ENCODE measurements at regions not wholly inside any gene's neighbourhood (a gene's known extent, or its start where the extent isn't known, plus 50 kb on each side); places are given as distances from the start of the nearest gene placed in this dataset.

DNA sequence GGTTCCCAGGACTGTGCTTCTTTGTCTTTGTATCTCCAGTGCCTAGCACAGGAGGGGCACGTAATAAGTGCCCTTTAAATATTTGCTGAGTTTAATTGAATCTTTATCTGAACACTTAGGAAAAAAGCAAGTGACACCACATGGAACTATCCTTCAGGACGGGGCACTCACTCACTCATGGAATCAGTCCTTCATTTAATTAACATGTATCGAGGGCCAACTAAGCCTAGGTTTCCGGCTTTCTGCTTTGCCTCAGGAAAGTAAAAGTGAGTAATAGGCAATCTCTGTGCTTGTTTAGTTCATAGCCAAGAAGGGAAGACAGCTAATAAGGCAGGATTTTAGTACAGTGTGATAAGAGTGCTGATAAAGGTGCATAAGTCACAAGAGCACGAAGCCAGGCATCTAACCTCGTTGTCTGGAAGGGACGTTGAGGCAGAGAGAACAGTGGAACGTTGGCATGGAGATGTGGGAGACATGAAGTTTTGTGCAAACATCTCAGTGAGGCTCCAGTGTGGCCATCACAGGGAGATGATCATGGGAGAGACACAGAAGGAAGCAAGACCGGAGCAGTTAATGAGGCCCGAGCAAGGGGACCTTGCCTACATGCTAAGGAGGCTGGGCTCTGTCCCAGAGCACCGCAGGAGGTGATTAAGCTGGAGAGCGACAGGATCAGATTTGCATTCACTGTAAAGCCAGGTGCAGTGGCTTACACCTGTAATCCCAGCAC lies 54.1 kb upstream of the TRIM67 start:
- Histone ChIP-seq H4K91ac (replicated peaks; ENCODE audit: insufficient read length, low read length) (no peak overlapping the region), H3K14ac (ENCODE audit: insufficient read length) (no peak overlapping the region), H2BK120ac (replicated peaks; ENCODE audit: low read depth, low read length) (no peak overlapping the region), H2BK20ac (ENCODE audit: low read length) (no peak overlapping the region), H2AFZ (ENCODE audit: low read length) (no peak overlapping the region), H3K79me1 (ENCODE audit: low read depth, low read length) (no peaks in the 10 kb centered on the region), H4K20me1 (replicated peaks in 1 of 2; ENCODE audit: control insufficient read depth in 1 of 2, insufficient read depth in 2 of 2, low read length in 2 of 2) (no peaks in the 10 kb centered on the region), H2AK5ac (ENCODE audit: low read depth, low read length) (no peak overlapping the region; the same call in 1 of the 2 replicates), H2BK15ac (ENCODE audit: low read length) (no peak overlapping the region), H2BK5ac (ENCODE audit: low read depth, low read length) (no peak overlapping the region), H3K79me2 (ENCODE audit: control insufficient read depth in 1 of 2, insufficient read depth in 2 of 2, low read length in 2 of 2) (no peaks in the 10 kb centered on the region), H3K27ac (ENCODE audit: low read depth, low read length) (no peak overlapping the region), H3K9ac (replicated peaks in 1 of 4; ENCODE audit: extremely low read depth in 1 of 4, low read depth in 3 of 4, low read length in 3 of 4) (no peak overlapping the region), H4K8ac (ENCODE audit: extremely low read depth, insufficient read depth, low read length) (no peak overlapping the region), H2BK12ac (ENCODE audit: low read depth, low read length) (no peak overlapping the region), H3K4me1 (replicated peaks in 1 of 4; ENCODE audit: control insufficient read depth in 3 of 4, insufficient read depth in 4 of 4, low read length in 3 of 4) (no peaks in the 10 kb centered on the region), H3K23ac (ENCODE audit: insufficient read length) (no peak overlapping the region), H3K4ac (replicated peaks; ENCODE audit: insufficient read length, low read depth, low read length) (no peak overlapping the region), H3K4me3 (ENCODE audit: extremely low read depth in 1 of 4, insufficient read depth in 2 of 4, low read depth in 3 of 4, low read length in 4 of 4) (no peak overlapping the region), H3K56ac (replicated peaks; ENCODE audit: insufficient read length, low read depth, low read length) (no peak overlapping the region), H4K5ac (ENCODE audit: insufficient read length, low read depth, low read length) (no peak overlapping the region), H3K36me3 (ENCODE audit: control insufficient read depth in 2 of 4, insufficient read depth in 4 of 4, low read length in 3 of 4) (no peaks in the 10 kb centered on the region), H3K23me2 (ENCODE audit: low read depth, low read length) (no peaks in the 10 kb centered on the region), H3K18ac (ENCODE audit: extremely low read depth, low read length) (no peak overlapping the region), H3K27me3 (replicated peaks in 1 of 4; ENCODE audit: control insufficient read depth in 3 of 4, extremely low read depth in 1 of 4, insufficient read depth in 3 of 4, low read length in 3 of 4) (no peaks in the 10 kb centered on the region; a peak in 2 of 7 replicates), H3K9me3 (ENCODE audit: insufficient read depth in 2 of 2, low read depth in 1 of 2, low read length in 1 of 2) (no peaks in the 10 kb centered on the region), H3K4me2 (ENCODE audit: insufficient read depth in 1 of 2, low read depth in 2 of 2, low read length in 2 of 2) (no peak overlapping the region)
- CTCF ChIA-PET (ENCODE audit: partially characterized antibody): interaction anchor here (1.1 to 2.6 kb wide), 5 partner anchors 14 to 108 kb away, joined by 3 to 11 read pairs (median 4); no protein-coding TSS in a partner anchor
- no peak for FAIRE-seq
- no peak for DNase-seq (ENCODE audit: low read depth in 1 of 2, low spot score in 2 of 2)
- POLR2A ChIA-PET (ENCODE audit: partially characterized antibody): no interaction called here
- 85% methylated on average over 12 of the region's 12 CpGs; no CpG with 5 or more reads in 1 of the 2 experiments for WGBS, 2 experiments (ENCODE audit: extremely low coverage in 1 of 2, insufficient coverage in 1 of 2, insufficient read length in 1 of 2, insufficient replicate concordance in 2 of 2, low coverage in 1 of 2, low lambda C conversion rate in 2 of 2, missing lambda C conversion rate in 1 of 2)
- TF ChIP-seq, protein P1, sequence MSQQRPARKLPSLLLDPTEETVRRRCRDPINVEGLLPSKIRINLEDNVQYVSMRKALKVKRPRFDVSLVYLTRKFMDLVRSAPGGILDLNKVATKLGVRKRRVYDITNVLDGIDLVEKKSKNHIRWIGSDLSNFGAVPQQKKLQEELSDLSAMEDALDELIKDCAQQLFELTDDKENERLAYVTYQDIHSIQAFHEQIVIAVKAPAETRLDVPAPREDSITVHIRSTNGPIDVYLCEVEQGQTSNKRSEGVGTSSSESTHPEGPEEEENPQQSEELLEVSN (IDR thresholded peaks at IDR 0.05): no peak
- TF ChIP-seq POU5F1 (IDR thresholded peaks at IDR 0.05; ENCODE audit: low read depth, low read length) (no peak), POLR2A (IDR thresholded peaks at IDR 0.05; ENCODE audit: control extremely low read depth in 1 of 2, low read depth in 2 of 2, low read length in 2 of 2) (no peak), TEAD4 (IDR thresholded peaks at IDR 0.05; ENCODE audit: low read depth, low read length) (no peak), TCF12 (IDR thresholded peaks at IDR 0.05; ENCODE audit: low read depth, low read length) (no peak), EP300 (IDR thresholded peaks at IDR 0.05; ENCODE audit: borderline replicate concordance in 1 of 2, low read depth in 2 of 2, low read length in 2 of 2) (no peak), NANOG (IDR thresholded peaks at IDR 0.05; ENCODE audit: insufficient read depth, low read depth, low read length, poor library complexity, severe bottlenecking) (no peak), RNF2 (IDR thresholded peaks at IDR 0.05; ENCODE audit: borderline replicate concordance, low read depth, low read length, missing control alignments, poor library complexity, severe bottlenecking) (no peak), CREB1 (IDR thresholded peaks at IDR 0.05) (no peak)
